IPS-NIHi11 (cell line): ENCODE measurements at regions not wholly inside any gene's neighbourhood (a gene's known extent, or its start where the extent isn't known, plus 50 kb on each side); places are given as distances from the start of the nearest gene placed in this dataset.
"Not testable (repeated sequence)": the region's sequence is repeated elsewhere in the genome, so short reads cannot be mapped to it uniquely, and the experiment has no call there.

ENCODE experiments used
- DNase-seq: peaks from one replicate; pipeline ENCODE4 v3.0.0; 2012; ENCODE audit warnings: mixed read lengths, low spot score

DNA sequence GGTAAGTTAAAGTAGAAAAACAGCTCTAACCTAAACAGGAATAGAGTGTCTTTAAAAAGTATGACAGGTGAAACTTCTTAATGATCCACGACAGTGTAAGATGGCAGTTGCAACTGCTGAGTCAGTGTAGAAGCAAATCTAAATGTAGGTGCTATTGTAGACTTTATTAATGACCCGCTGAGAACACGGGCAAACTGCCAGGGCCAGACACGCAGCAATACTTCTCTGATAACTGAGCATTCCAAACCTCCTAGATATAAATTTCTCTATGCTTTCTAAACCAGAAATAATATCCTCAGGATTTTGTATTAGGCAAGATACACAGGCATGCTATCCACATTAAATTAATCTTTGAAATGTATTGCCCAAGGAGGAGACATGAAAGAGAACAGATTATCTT is 1076.4 kb downstream of the HACE1 start:
- DNase-seq, result no peak

DNA sequence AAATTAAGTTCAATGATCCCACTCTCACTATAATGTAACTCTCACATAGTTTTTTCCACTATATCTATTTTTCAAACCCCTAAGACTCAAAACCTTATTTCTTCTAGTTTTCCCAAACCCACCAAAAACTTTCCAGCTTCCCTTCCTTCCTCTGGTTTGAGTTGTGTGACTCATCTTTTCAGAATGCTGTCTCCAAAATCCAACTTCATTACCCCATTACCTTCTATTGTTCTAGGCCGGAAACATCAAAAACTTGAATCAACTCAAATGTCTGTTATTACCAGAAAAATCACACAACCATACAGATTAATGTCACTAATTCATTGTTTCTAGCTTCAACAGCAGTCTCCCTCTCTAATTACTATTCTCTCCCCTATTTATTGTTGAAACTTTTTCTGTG is 1090.3 kb downstream of the HACE1 start:
- no peak for DNase-seq

DNA sequence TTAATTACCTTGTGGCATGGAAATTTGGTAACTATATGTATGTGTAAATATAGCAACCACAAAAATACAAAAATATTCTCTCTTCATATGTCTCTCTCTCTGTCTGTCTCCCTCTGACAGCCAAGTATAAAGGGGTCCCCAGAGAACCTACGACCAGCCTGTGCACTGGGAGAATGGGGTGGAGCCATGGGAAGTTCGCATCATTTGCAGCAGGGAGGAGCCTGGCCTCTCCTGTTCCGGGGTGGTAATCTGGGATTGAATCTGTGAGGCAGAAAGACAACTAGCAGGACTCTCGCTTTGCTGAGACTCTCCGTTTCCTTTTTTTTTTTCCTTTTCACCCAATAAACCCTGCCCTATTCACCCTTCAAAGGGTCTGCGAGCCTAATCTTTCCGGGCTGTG is 1109.1 kb downstream of the HACE1 start:
- DNase-seq, result no peak

DNA sequence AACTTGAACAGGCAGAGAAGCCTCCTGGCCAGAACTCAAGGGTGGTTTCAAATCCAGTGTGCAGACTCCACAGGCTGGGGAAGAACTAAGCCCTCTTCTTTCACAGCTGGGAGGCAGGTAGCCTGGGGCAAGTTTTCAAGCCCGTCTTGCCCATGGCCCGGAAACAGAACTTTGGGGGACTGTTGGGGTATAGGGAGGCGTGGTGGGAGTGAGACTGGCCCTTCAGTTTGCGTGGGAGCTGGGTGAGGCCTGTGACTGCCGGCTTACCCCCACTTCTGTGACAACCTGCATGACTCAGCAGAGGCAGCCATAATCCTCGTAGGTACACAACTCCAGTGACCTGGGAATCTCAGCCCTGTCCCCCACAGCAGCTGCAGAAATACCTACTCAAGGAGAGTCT is 1125.7 kb downstream of the HACE1 start:
- no peak for DNase-seq

DNA sequence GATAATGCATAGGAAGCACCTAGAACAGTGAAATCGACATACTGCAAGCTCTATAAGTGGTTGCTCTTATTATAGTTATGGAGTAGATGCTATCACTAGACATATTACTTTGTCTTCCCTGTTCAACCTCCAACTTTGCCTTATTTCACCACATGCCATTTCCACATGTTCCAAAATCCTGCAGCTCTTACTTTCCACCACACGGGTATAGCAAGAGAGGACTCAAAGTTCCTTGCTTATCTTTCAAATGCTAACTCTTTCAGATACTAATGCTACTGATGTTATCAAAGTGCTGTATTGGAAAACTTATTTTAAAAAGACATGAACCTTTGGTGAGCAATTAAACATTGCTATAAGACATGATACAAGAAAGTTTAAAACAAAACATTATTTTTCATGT is 1130.1 kb downstream of the HACE1 start:
- no peak for DNase-seq

DNA sequence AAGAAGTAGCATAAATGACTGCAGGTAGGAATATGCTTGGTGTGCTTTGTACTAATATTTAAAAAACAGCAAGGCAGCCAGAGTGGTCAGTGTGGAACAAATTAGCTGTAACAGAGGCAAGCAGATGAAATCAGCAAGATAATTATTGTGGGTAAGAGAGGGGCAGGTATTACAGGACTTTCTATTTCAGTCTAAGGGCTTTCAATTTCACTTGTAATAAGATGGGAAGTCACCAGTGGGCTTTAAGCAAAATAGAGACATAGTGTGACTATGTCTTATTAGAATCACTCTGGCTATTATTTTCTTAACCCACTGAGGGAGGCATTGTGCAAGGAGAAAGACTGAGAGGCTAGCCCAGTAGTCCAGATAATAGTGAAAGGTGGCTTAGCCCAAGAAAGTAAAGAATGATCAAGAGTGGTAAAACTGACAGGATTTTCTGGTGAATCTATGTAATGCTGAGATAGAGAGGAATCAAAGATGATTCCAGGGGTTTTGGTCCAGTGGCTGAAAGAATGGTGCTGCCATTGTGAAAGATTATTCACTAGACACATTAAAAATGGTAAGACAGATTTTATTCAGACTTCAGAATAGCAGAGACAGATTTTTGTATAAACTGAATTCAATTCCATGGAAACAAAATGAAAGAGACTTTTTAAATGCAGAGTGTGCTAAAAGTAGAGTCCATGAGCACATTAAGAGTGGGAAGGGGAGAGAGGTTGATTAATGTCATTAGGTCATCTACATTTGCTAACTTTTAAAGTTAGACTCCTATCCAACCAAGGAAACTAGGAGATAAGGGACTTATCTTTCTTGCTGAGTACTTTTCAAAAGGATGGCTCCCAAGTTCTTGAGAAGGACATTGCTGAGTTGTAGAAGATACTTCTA is 1136.0 kb downstream of the HACE1 start:
- no peak for DNase-seq

DNA sequence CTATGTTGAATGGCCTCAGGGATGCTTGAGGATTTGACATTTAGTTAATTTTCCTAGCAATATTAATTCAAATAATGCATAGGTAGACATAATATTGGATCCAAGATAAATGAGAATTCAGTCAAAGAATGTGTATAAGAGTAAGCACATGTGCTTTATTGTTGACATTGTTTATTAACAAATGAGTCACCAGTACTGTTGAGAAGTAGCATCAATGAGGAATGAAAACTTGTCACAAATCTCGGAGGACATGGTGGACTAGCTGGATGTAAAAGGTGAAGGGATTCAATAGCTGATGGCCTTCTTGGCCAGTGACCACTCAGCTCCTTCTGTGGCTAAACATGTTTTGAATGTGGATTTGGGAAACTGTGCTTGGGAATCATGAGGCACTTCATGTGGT is 1137.0 kb downstream of the HACE1 start:
- no peak for DNase-seq

DNA sequence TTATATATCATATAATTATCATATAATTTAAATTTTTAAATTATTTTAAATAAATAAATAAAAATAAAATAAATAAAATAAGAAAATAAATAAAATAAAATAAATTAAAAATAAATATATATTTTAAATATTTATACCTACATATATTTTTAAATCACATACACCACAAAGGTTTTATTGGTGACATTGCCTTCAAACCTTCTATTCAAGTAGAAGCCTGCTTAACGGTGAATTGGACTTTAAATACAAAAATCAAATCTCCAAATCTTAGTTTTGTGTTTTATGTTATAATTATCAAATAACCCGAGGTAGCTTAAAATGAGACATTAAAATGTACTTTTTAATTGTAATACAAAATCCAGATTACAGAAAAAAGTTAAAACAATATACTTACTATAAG is 1137.8 kb downstream of the HACE1 start:
- no peak for DNase-seq

DNA sequence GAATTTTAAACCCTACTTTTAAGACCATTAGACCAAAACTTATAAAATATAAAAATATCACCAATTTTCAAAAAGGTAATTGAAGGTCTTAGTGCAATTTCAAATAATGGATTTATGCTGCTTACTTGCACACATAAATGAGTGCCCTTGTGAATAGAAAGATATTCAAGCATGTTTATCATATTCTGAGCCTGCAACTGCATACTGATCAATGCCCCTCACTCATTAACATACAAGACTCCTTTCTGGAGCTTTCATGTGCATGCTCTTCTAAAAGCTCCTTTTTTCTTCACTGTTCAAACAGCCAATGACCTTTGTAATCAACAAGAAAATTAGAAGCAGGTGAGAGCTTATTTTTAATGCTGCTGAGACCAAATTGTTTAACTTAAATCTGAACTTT is 1139.3 kb downstream of the HACE1 start:
- no peak for DNase-seq

DNA sequence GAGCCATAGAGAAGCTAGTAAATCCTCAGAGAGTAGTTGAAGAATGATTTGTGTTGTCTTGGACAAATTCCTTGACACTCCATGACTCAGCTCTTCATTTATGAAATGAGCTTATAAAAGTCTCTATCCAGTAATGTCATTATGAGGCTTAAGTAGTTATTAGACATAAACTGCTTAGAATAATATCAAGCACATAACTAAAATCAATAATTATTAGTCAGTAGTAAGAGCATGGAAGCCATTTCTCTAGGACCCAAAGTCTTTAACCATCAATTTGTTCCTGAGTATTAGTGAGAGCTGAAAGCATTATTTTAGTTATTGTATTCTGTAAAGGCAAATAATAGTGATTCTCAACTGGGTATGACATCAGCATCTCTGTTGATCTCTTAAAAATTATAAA is 1140.2 kb downstream of the HACE1 start:
- no peak for DNase-seq

DNA sequence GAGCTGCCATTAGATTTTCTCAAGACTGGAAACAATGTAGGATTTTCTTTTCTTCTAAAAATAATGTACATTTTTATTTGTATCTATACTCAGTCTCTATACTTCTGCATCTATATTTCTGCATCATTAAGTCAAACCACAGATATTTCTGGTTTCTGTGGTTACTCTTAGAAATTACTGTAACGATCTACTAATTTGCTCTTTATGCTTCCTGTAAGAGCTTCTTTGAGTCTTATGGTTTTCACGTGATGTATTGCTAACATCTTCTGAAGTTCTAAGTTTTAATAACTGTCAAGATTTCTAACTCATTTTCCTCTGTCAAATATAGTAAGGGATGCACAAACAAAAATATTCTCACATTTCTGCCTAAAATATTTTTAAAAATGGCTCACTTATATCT is 1144.5 kb downstream of the HACE1 start:
- DNase-seq, result no peak

DNA sequence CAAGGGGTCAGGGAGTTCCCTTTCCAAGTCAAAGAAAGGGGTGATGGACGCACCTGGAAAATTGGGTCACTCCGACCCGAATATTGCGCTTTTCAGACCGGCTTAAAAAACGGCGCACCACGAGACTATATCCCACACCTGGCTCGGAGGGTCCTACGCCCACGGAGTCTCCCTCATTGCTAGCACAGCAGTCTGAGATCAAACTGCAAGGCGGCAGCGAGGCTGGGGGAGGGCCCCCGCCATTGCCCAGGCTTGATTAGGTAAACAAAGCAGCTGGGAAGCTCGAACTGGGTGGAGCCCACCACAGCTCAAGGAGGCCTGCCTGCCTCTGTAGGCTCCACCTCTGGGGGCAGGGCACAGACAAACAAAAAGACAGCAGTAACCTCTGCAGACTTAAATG is 1150.5 kb downstream of the HACE1 start:
- DNase-seq, result not testable (repeated sequence)

DNA sequence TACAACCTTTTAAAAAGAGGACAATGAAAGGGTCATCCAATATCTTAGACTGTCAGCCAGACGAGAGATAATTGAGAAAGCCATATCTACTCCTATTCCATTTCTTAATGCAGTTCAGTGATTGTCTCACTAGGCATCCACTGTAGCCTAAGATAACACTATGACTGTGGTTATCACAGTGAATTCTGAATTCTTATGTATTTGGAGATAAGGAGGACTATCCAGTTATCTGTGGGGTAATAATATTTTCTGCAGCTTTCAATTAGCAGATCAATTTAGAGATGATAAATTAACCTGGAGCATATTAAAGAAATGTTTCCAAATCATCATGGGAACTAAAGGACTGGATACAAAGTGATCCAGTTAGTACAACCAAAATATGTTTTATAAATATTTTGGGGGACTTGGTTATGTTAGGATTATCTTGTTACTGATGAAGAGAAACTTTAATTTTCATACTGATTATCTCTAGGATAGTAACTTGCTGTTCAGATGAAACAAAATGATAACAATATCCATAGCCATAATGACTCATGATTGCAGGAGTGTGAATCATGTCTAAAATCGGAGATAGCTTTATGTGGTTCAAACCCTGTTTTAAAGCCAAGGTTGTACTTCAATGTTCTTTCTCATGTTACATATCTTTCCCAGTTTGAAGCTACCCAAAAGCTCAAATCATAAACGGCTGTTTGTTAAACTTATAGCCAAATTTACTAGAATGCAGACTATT is 1152.0 kb downstream of the HACE1 start:
- no peak for DNase-seq

DNA sequence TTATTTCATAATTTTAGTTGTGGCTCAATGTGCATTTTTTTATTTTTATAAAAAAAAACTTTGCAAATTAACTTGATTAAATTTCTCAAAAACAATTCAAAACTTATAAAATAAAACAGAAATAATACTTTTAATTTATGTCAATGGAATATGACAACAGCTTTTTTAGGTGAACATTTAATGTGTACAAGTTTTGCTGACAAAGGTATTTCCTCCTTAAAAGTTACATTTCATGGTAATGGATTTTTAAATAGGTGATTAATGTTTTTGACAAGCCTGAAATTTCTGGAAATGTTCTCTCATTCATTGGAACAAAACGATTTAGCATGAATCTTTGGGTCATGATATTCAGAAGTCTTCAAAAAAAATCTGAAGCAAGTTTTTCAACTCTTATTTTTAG is 1160.0 kb downstream of the HACE1 start:
- no peak for DNase-seq

DNA sequence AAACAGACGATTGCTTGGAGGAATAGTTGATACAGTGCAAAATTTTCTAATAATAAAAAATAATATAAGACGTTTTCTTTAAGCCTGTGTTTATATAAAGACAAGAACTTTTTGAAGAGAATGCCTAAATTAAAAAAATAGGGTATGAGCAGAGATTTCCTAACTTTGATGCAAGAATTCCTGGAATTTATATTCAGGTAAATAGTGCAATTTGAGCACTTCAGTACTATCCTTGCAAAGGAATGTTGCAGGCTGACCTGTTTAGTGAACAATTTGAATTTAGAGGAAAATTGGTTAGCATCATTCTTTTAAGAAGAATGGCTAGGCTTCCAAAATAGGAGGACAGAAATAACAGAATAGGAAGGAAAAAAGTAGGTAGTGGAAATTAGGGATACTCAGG is 1172.3 kb downstream of the HACE1 start:
- no peak for DNase-seq

DNA sequence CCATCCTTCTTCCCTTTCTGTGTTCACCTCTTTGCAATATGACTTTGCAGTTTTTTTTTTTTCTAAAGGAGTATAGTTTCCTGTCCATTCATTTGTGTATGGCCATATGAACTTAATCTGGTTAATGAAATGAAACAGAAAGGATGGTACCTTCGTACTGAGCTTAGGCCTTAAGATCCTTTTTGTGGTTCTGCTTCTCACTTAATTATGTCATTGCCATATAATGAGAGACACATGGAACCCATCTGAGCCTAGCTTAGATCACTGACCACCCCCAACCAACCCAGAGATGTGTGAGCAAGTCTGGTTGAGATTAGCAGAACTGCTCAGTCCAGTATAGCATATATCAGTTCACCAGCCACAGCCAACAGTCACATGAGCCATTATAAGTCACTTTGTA is 1179.6 kb downstream of the HACE1 start:
- no peak for DNase-seq

DNA sequence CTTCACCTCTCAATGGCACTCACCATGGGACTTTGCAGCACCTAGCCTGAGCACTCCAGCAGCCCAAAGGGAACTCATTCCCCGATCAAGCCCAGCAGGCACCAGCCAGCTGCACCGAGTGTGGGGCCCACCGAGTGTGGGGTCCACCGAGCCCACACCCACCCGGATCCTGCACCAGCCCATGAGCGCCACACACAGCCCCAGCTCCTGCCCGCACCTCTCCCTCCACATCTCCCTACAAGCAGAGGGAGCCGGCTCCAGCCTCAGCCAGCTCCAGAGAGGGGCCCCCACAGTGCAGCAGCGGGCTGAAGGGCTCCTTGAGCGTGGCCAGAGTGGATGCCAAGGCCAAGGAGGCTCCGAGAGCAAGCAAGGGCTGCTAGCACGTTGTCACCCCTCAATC is 1182.4 kb downstream of the HACE1 start:
- DNase-seq, result no peak

DNA sequence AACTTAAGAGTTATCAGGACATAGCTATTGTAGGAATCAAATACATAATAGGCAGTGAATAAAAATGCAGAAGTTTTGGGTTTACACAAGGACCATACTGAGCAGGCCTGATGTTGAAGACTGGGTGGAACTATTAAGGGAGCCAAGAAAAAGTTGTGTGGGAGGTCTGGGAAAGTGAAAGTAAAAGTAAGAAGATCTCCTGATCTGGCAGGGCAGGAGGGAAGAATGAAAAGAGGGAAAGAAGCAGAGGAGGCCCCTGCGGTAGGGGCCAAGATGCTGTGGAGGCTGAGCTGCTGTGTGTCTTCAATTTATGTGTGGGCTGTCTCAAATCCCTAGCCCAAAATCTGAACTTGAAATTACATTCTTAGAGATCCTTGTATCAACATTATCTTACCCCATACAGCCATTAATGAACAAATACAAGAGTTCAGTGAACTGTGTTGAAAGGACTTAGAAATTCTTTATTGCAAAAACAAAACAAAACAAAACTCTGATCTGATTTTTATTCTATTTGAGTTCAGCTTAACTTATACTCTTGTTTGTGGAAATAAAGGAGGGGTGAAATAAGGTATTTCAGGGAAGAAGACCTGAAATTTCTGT is 1183.8 kb downstream of the HACE1 start:
- DNase-seq, result no peak

DNA sequence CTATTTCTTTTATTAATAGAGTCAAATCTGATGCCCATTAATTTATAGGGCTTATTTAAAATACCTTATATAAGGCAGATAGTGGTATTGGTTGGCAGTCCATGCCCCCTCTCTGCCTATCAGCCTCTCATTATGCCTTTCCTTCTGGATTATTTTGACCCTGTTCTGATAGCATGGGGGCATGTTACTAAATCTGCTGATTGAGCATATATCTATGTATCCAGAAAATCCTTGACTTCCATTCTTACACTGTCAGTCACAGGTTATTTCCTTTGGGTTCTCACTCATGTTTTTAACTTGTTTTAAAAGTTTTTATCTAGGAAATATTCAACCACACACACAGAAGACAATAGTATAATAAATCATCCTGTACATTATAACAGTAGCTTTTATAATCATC is 1184.9 kb downstream of the HACE1 start:
- no peak for DNase-seq

DNA sequence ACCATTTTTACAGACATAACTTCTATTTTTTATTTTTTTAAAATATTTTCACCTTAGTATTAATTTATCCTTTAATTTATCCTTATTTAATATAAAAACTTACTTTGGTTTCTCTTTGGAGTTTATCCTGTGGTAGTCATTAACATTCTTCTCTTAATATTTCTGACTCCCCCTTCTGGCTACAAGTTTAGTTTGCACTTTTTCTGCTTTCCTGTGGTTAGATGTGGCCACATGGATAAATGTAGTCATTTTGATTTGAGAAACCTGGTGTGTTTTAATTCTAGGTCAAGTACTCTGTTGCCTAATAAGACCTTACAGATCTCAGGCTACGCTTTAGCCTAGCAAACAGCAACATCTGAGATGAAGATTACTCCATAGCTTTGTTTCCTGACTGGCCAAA is 1187.5 kb downstream of the HACE1 start:
- no peak for DNase-seq

DNA sequence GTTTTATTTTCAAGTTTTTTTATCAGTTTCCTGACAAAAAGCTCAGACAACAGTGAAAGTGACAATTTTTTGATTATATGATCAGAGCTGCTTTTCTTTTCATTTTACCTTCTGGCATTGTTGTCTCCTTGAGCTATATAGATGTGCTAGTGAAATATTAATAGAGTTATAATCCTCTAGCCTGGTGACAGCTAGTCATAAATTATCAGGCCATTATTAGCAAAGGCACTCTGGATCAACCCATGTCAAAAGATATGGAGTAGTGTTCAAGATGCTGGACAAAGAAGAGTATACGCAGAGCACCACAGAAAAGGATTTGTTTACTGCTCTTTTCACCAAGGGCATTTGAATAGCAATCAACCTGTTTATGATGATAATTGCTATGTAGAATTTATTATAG is 1230.1 kb downstream of the HACE1 start:
- no peak for DNase-seq

DNA sequence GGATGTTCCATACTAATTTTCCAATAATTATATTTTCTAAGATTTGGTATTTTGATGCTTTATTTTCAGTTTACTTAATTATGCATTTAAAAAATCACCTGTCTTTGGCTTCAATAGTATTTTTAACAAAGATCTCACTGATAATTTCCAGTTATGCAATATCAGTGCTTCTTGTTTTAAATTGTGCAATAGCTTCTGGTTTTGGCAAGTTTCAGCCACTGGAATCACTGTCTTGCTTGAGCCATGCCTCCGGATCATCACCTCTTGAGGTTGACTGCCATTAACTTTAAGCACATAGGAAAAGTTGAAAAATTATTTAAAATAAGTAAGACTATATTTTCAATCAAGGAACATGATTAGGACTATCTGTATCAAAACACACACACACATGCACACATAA is 1242.1 kb downstream of the HACE1 start:
- DNase-seq, result no peak

DNA sequence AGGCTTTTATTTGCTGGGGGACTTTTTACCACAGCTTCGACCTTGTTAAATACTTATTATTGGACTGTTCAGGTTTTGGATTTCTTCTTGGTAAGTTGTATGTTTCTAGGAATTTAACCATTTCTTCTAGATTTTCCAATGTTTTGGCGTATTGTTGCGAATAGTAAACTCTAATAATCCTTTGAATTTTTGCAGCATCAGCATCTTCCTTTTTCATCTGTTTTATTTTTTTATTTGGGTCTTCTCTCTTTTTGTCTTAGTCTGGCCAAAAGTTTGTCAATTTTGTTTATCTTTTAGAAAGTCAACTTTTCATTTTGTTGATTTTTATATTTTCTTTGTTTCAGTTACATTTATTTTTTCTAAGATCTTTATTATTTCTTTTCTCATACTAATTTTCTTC is 1272.0 kb downstream of the HACE1 start:
- no peak for DNase-seq
